ENCODE measurements at regions not wholly inside any gene's neighbourhood (a gene's known extent, or its start where the extent isn't known, plus 50 kb on each side); places are given as distances from the start of the nearest gene placed in this dataset.
"Not testable (repeated sequence)": the region's sequence is repeated elsewhere in the genome, so short reads cannot be mapped to it uniquely, and the experiment has no call there.

- no peak for DNase-seq
Measured at GRCh38 chrX:500481-501010, 113.8 kb upstream of the PPP2R3B start.

- DNase-seq: no peak
Measured at GRCh38 chrX:506341-506740, 119.6 kb upstream of the PPP2R3B start.

GRCh38 chrX:508163-508562 lies 121.5 kb upstream of the PPP2R3B start:
- DNase-seq: no peak

GRCh38 chrX:508821-509220 lies 121.8 kb upstream of the SHOX start:
- not testable (repeated sequence) for DNase-seq

GRCh38 chrX:511089-511488 lies 119.5 kb upstream of the SHOX start:
- DNase-seq: not testable (repeated sequence)

GRCh38 chrX:518319-518718 lies 112.3 kb upstream of the SHOX start:
- DNase-seq: no peak

- DNase-seq: no peak
Measured at GRCh38 chrX:519741-520140, 110.8 kb upstream of the SHOX start.

GRCh38 chrX:522456-522855 lies 108.1 kb upstream of the SHOX start:
- no peak for DNase-seq

GRCh38 chrX:525134-525533 lies 105.5 kb upstream of the SHOX start:
- no peak for DNase-seq

GRCh38 chrX:526295-527224 lies 104.0 kb upstream of the SHOX start:
- no peak for DNase-seq

GRCh38 chrX:530726-531610 lies 99.6 kb upstream of the SHOX start:
- DNase-seq: no peak

GRCh38 chrX:531611-531936 lies 99.0 kb upstream of the SHOX start:
- no peak for DNase-seq

- no peak for DNase-seq
Measured at GRCh38 chrX:534804-535203, 95.8 kb upstream of the SHOX start.

- DNase-seq: no peak
Measured at GRCh38 chrX:536616-537015, 94.0 kb upstream of the SHOX start.

GRCh38 chrX:537151-537550 lies 93.4 kb upstream of the SHOX start:
- no peak for DNase-seq

GRCh38 chrX:538311-538710 lies 92.3 kb upstream of the SHOX start:
- DNase-seq: no peak

GRCh38 chrX:541006-541405 lies 89.6 kb upstream of the SHOX start:
- DNase-seq: not testable (repeated sequence)

GRCh38 chrX:542179-542578 lies 88.4 kb upstream of the SHOX start:
- no peak for DNase-seq

- DNase-seq: no peak
Measured at GRCh38 chrX:545452-545885, 85.1 kb upstream of the SHOX start.

- no peak for DNase-seq
Measured at GRCh38 chrX:550514-550913, 80.1 kb upstream of the SHOX start.

GRCh38 chrX:551306-551705 lies 79.3 kb upstream of the SHOX start:
- no peak for DNase-seq

GRCh38 chrX:552496-552895 lies 78.1 kb upstream of the SHOX start:
- no peak for DNase-seq

GRCh38 chrX:554271-554670 lies 76.3 kb upstream of the SHOX start:
- DNase-seq: no peak

Data from NCI-H82 (cell line).